IMR-90 (cell line): ENCODE measurements at regions not wholly inside any gene's neighbourhood (a gene's known extent, or its start where the extent isn't known, plus 50 kb on each side); places are given as distances from the start of the nearest gene placed in this dataset.
A peak's percentile ranks its signal among the peaks of the same experiment; 100 is the strongest.

Source experiments
- ATAC-seq: fragments of 200-7000 bp; cut with Tn5 transposase; 2 replicates; pipeline ENCODE4 v1.9.1; 2020; ENCODE audit warnings: low read depth, mild to moderate bottlenecking, moderate library complexity
- BruUV-seq: library from RNA; stranded (reverse); fragments of 400-500 nt; replicated peaks from 2 replicates; lab custom pipeline; 2021; lab: Mats Ljungman, UMichigan
- CTCF ChIA-PET: fragments of 300-600 bp; formaldehyde crosslinking; extraction: SDS; loops from one replicate; lab custom pipeline; 2021; ENCODE audit warnings: antibody characterized with exemption; lab: Yijun Ruan, JAX
- POLR2A ChIA-PET: fragments of 300-600 bp; sonication (Branson Sonifier 250); formaldehyde crosslinking; loops from one replicate; lab custom pipeline; 2022; ENCODE audit warnings: antibody characterized with exemption; ENCODE audit not compliant: unreplicated experiment; lab: Charles Lee
- DNase-seq: peaks from one replicate; pipeline ENCODE4 v3.0.0; 2013
- H2AFZ ChIP-seq: replicated peaks from 2 replicates; pipeline ENCODE3; 2013; ENCODE audit warnings: low read length, mild to moderate bottlenecking; ENCODE audit not compliant: poor library complexity
- H2AK5ac ChIP-seq: 2 replicates; pipeline ENCODE4 v1.6.1; 2013; ENCODE audit warnings: low read depth, low read length, inconsistent platforms
- H2AK9ac ChIP-seq: replicated peaks from 2 replicates; pipeline ENCODE3; 2013; ENCODE audit warnings: mild to moderate bottlenecking, low read depth, low read length, moderate library complexity; ENCODE audit not compliant: poor library complexity
- H2BK120ac ChIP-seq: 2 replicates; pipeline ENCODE4 v1.6.1; 2013; ENCODE audit warnings: low read depth, low read length, inconsistent platforms
- H2BK15ac ChIP-seq: 3 replicates; pipeline ENCODE4 v1.6.1; 2013; ENCODE audit warnings: low read depth, low read length, inconsistent platforms
- H2BK20ac ChIP-seq: 2 replicates; pipeline ENCODE4 v1.6.1; 2013; ENCODE audit warnings: low read depth, mild to moderate bottlenecking, inconsistent platforms, low read length, moderate library complexity
- H2BK5ac ChIP-seq: 2 replicates; pipeline ENCODE4 v1.6.1; 2013; ENCODE audit warnings: mild to moderate bottlenecking, low read depth, low read length, inconsistent platforms; ENCODE audit not compliant: poor library complexity, severe bottlenecking
- H3K14ac ChIP-seq: replicated peaks from 2 replicates; pipeline ENCODE4 v1.6.1; 2013; ENCODE audit warnings: low read depth, low read length, inconsistent platforms
- H3K18ac ChIP-seq: 2 replicates; pipeline ENCODE4 v1.6.1; 2013; ENCODE audit warnings: low read depth, low read length, control low read depth
- H3K23ac ChIP-seq: 2 replicates; pipeline ENCODE4 v1.6.1; 2013; ENCODE audit warnings: low read depth, low read length, inconsistent platforms
- H3K27ac ChIP-seq: 2 replicates; pipeline ENCODE4 v1.5.1; 2013; ENCODE audit warnings: mild to moderate bottlenecking, control low read depth, low read length; ENCODE audit not compliant: insufficient read depth
- H3K27me3 ChIP-seq: 2 replicates; pipeline ENCODE4 v1.6.1; 2013; ENCODE audit warnings: low read length; ENCODE audit not compliant: control insufficient read depth, insufficient read depth
- H3K36me3 ChIP-seq: 2 replicates; pipeline ENCODE4 v1.6.1; 2013; ENCODE audit warnings: low read length, mixed read lengths; ENCODE audit not compliant: control insufficient read depth, insufficient read depth
- H3K4ac ChIP-seq: 2 replicates; pipeline ENCODE4 v1.6.1; 2013; ENCODE audit warnings: low read depth, low read length, inconsistent platforms
- H3K4me1 ChIP-seq: 2 replicates; pipeline ENCODE4 v1.6.1; 2013; ENCODE audit warnings: low read length, mixed read lengths; ENCODE audit not compliant: control insufficient read depth, insufficient read depth
- H3K4me2 ChIP-seq: 2 replicates; pipeline ENCODE4 v1.6.1; 2013; ENCODE audit warnings: low read depth, mild to moderate bottlenecking, control low read depth, low read length, moderate library complexity
- H3K4me3 ChIP-seq: 2 replicates; pipeline ENCODE4 v1.5.1; 2013; ENCODE audit warnings: low read depth, mild to moderate bottlenecking, control low read depth, low read length, moderate library complexity; ENCODE audit not compliant: insufficient read depth
- H3K56ac ChIP-seq: 2 replicates; pipeline ENCODE4 v1.6.1; 2013; ENCODE audit warnings: low read length, inconsistent platforms; ENCODE audit not compliant: insufficient read depth; ENCODE audit errors: extremely low read depth
- H3K79me1 ChIP-seq, 2 experiments: 2 replicates each; pipeline ENCODE4 v1.6.1; 2013; ENCODE audit warnings: low read length in 2 of 2, inconsistent platforms in 1 of 2, low read depth in 1 of 2
- H3K9ac ChIP-seq: 2 replicates; pipeline ENCODE4 v1.6.1; 2013; ENCODE audit warnings: low read depth, low read length, control low read depth
- H3K9me1 ChIP-seq: 2 replicates; pipeline ENCODE4 v1.6.1; 2013; ENCODE audit warnings: low read length, inconsistent platforms; ENCODE audit not compliant: insufficient read depth
- H3K9me3 ChIP-seq: 2 replicates; pipeline ENCODE4 v1.6.1; 2013; ENCODE audit warnings: low read length; ENCODE audit not compliant: control insufficient read depth, insufficient read depth
- H4K20me1 ChIP-seq: 2 replicates; pipeline ENCODE4 v1.6.1; 2013; ENCODE audit warnings: low read length, inconsistent platforms; ENCODE audit not compliant: insufficient read depth
- H4K5ac ChIP-seq: 2 replicates; pipeline ENCODE4 v1.6.1; 2013; ENCODE audit warnings: mild to moderate bottlenecking, low read depth, low read length, control low read depth
- H4K8ac ChIP-seq, 2 experiments: 2 replicates each; pipeline ENCODE4 v1.6.1; 2013; ENCODE audit warnings: low read depth in 2 of 2, low read length in 2 of 2, control low read depth in 1 of 2, inconsistent platforms in 1 of 2
- H4K91ac ChIP-seq: 2 replicates; pipeline ENCODE4 v1.6.1; 2013; ENCODE audit warnings: low read depth, low read length, inconsistent platforms; ENCODE audit not compliant: insufficient read depth
- BHLHE40 ChIP-seq: fragments of 150-350 bp; IDR thresholded peaks from 2 replicates; pipeline ENCODE4 v1.6.1; 2016; ENCODE audit warnings: mild to moderate bottlenecking, low read depth, low read length
- CEBPB ChIP-seq: IDR thresholded peaks from 2 replicates; pipeline ENCODE4 v1.6.1; 2012; ENCODE audit warnings: low read depth, low read length, improper control_type of control experiment
- CHD1 ChIP-seq: IDR thresholded peaks from 2 replicates; pipeline ENCODE4 v1.6.1; 2012; ENCODE audit warnings: low read depth, low read length, improper control_type of control experiment
- MAFK ChIP-seq: IDR thresholded peaks from 2 replicates; pipeline ENCODE4 v1.6.1; 2012; ENCODE audit warnings: low read depth, low read length, improper control_type of control experiment
- MAZ ChIP-seq: IDR thresholded peaks from 2 replicates; pipeline ENCODE4 v1.6.1; 2012; ENCODE audit warnings: low read depth, mild to moderate bottlenecking, low read length, improper control_type of control experiment, moderate library complexity, borderline replicate concordance
- NFE2L2 ChIP-seq: fragments of 150-350 bp; IDR thresholded peaks from 2 replicates; pipeline ENCODE4 v1.6.1; 2016; ENCODE audit warnings: low read depth, mild to moderate bottlenecking, low read length
- POLR2A ChIP-seq: IDR thresholded peaks from 2 replicates; pipeline ENCODE4 v1.6.1; 2012; ENCODE audit warnings: mild to moderate bottlenecking, low read depth, low read length
- RAD21 ChIP-seq: IDR thresholded peaks from 2 replicates; pipeline ENCODE4 v1.6.1; 2012; ENCODE audit warnings: low read length, improper control_type of control experiment
- RCOR1 ChIP-seq: IDR thresholded peaks from 2 replicates; pipeline ENCODE4 v1.6.1; 2012; ENCODE audit warnings: mild to moderate bottlenecking, low read length, improper control_type of control experiment; ENCODE audit not compliant: insufficient replicate concordance
- RFX5 ChIP-seq: IDR thresholded peaks from 2 replicates; pipeline ENCODE4 v1.8.0; 2012; ENCODE audit warnings: low read depth, mild to moderate bottlenecking, low read length, moderate library complexity
- WGBS, 2 experiments: methylation state at CpG; one replicate each; pipeline versions ENCODE4 v1.1.5 to v1.1.7; 2013; ENCODE audit warnings: missing lambda C conversion rate in 2 of 2; ENCODE audit not compliant: insufficient read length in 1 of 2; ENCODE audit errors: extremely low coverage in 2 of 2; 5-methylcytosine and 5-hydroxymethylcytosine counted together
- dilution Hi-C: fragments of 300-500 bp; cut with HindIII; formaldehyde crosslinking; loops from one replicate; pipeline ENCODE4 v1.14.3; 2018; ENCODE audit warnings: low sequenced_read_pairs; ENCODE audit not compliant: unreplicated experiment
- in situ Hi-C: fragments of 300-500 bp; cut with MboI; formaldehyde crosslinking; loops from 3 replicates; pipeline ENCODE4 v1.14.3; 2019; ENCODE audit warnings: low sequenced_read_pairs, inconsistent platforms, mixed read lengths
- intact Hi-C: fragments of 100-400 bp; cut with micrococcal nuclease; formaldehyde crosslinking; loops from 2 replicates; pipeline ENCODE4 v1.10.0; 2022
- TF ChIP-seq, protein P1 (sequence below): fragments of 150-350 bp; IDR thresholded peaks from 2 replicates; pipeline ENCODE4 v1.6.1; 2017; ENCODE audit warnings: mild to moderate bottlenecking, antibody characterized with exemption, low read length, low read depth
- TF ChIP-seq, protein P2 (sequence below): conservative IDR thresholded peaks from 2 replicates; pipeline ENCODE4 v1.5.1; 2012; ENCODE audit warnings: mild to moderate bottlenecking, low read depth, low read length, improper control_type of control experiment
- TF ChIP-seq, protein P3 (sequence below): fragments of 150-350 bp; IDR thresholded peaks from 2 replicates; pipeline ENCODE4 v1.6.1; 2016; ENCODE audit warnings: low read depth, mild to moderate bottlenecking, low read length, moderate library complexity, borderline replicate concordance

DNA sequence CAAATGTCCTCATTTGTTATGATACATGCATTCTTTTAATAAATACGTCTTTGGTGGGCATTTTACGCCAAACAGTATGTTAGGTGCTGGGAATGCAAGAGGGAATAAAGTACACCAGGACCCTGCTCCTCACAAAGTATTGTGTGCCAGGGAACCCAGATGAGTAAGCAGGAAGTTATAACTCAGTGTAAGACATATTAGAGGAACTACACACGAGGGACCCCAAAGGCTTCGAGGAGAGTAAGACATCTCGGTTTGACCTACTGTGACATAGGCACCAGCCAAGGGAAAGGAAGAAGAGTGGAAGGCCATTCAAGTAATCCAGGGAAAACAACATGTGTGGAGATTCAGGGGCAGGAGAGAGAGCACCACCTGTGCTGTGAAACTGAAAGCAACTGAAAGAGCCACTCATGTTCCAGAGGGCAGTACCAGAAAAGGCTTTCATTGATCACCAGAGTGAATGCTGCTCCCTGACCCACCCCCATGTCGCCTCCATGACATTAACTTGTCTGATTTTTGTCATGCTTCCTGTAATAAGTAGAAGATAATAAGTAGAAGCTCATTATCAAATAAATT is 542.5 kb upstream of the PKN2 start:
- intact Hi-C loops = no loop called here
- Histone ChIP-seq H3K4ac (no peak overlapping the region), H3K9ac (no peak overlapping the region), H3K27ac (no peak overlapping the region), H2BK120ac (no peak overlapping the region), H3K9me3 (no peaks in the 10 kb centered on the region), H2AFZ (no peak overlapping the region), H2BK15ac (no peak overlapping the region), H3K9me1 (no peaks in the 10 kb centered on the region), H3K4me2 (peak overlapping the region; percentile 67), H2BK20ac (no peak overlapping the region), H3K23ac (no peak overlapping the region), H3K18ac (no peak overlapping the region), H3K4me1 (no peaks in the 10 kb centered on the region), H2BK5ac (no peak overlapping the region), H3K56ac (no peak overlapping the region), H3K4me3 (no peak overlapping the region), H4K5ac (no peak overlapping the region), H3K27me3 (no peaks in the 10 kb centered on the region), H3K79me1 (no peaks in the 10 kb centered on the region), H2AK9ac (no peak overlapping the region), H4K8ac (no peak overlapping the region), H4K91ac (no peak overlapping the region), H2AK5ac (no peak overlapping the region), H3K14ac (no peak overlapping the region), H4K20me1 (no peaks in the 10 kb centered on the region), H3K36me3 (no peaks in the 10 kb centered on the region)
- BruUV-seq = no TSS peak
- in situ Hi-C loops = no loop called here
- POLR2A ChIA-PET = no interaction called here
- CTCF ChIA-PET = no interaction called here
- DNase-seq (no peak), ATAC-seq (no peak)
- WGBS, 2 experiments = 50% methylated on average over 2 of the region's 6 CpGs; no CpG with 5 or more reads in 1 of the 2 experiments
- dilution Hi-C loops = no loop called here
- no peak for TF ChIP-seq RCOR1
- no peak for TF ChIP-seq CEBPB
- no peak for TF ChIP-seq MAZ
- no peak for TF ChIP-seq RFX5
- TF ChIP-seq CHD1 = no peak
- no peak for TF ChIP-seq NFE2L2
- TF ChIP-seq POLR2A = no peak
- TF ChIP-seq, protein P1, sequence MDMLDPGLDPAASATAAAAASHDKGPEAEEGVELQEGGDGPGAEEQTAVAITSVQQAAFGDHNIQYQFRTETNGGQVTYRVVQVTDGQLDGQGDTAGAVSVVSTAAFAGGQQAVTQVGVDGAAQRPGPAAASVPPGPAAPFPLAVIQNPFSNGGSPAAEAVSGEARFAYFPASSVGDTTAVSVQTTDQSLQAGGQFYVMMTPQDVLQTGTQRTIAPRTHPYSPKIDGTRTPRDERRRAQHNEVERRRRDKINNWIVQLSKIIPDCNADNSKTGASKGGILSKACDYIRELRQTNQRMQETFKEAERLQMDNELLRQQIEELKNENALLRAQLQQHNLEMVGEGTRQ = no peak
- no peak for TF ChIP-seq MAFK
- TF ChIP-seq, protein P2, sequence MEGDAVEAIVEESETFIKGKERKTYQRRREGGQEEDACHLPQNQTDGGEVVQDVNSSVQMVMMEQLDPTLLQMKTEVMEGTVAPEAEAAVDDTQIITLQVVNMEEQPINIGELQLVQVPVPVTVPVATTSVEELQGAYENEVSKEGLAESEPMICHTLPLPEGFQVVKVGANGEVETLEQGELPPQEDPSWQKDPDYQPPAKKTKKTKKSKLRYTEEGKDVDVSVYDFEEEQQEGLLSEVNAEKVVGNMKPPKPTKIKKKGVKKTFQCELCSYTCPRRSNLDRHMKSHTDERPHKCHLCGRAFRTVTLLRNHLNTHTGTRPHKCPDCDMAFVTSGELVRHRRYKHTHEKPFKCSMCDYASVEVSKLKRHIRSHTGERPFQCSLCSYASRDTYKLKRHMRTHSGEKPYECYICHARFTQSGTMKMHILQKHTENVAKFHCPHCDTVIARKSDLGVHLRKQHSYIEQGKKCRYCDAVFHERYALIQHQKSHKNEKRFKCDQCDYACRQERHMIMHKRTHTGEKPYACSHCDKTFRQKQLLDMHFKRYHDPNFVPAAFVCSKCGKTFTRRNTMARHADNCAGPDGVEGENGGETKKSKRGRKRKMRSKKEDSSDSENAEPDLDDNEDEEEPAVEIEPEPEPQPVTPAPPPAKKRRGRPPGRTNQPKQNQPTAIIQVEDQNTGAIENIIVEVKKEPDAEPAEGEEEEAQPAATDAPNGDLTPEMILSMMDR = no peak
- no peak for TF ChIP-seq RAD21
- no peak for TF ChIP-seq BHLHE40
- TF ChIP-seq, protein P3, sequence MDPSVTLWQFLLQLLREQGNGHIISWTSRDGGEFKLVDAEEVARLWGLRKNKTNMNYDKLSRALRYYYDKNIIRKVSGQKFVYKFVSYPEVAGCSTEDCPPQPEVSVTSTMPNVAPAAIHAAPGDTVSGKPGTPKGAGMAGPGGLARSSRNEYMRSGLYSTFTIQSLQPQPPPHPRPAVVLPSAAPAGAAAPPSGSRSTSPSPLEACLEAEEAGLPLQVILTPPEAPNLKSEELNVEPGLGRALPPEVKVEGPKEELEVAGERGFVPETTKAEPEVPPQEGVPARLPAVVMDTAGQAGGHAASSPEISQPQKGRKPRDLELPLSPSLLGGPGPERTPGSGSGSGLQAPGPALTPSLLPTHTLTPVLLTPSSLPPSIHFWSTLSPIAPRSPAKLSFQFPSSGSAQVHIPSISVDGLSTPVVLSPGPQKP = no peak
